Activated CD8-positive, alpha-beta T cell treated with anti-CD3 and anti-CD28 coated beads, Interleukin-2, amount 10 ng/mL, durations not matched to agents 7 days and 5 days (primary cell): ENCODE measurements at regions not wholly inside any gene's neighbourhood (a gene's known extent, or its start where the extent isn't known, plus 50 kb on each side); places are given as distances from the start of the nearest gene placed in this dataset.

Experiments used
- ATAC-seq: fragments of 150-1000 bp; cut with Tn5 transposase; one replicate; pipeline ENCODE4 v1.10.0; 2021; ENCODE audit warnings: moderate library complexity
- CTCF ChIA-PET: fragments of 350-600 bp; sonication (Branson Sonifier 250); formaldehyde crosslinking; loops from one replicate; lab custom pipeline; 2021; ENCODE audit warnings: antibody characterized with exemption; lab: Charles Lee
- POLR2A ChIA-PET: fragments of 350-600 bp; sonication (Branson Sonifier 250); formaldehyde crosslinking; loops from one replicate; lab custom pipeline; 2021; ENCODE audit warnings: antibody characterized with exemption; lab: Charles Lee
- DNase-seq: peaks from one replicate; pipeline ENCODE4 v3.0.0-alpha.2; 2020
- H3K27ac Mint-ChIP-seq: one replicate; pipeline ENCODE4 v1.8.0; 2021; ENCODE audit warnings: mild to moderate bottlenecking, mixed read lengths
- H3K27me3 Mint-ChIP-seq: one replicate; pipeline ENCODE4 v1.8.0; 2021; ENCODE audit warnings: low read depth, mixed read lengths
- H3K36me3 Mint-ChIP-seq: one replicate; pipeline ENCODE4 v1.8.0; 2021; ENCODE audit warnings: low read depth, mixed read lengths
- H3K4me1 Mint-ChIP-seq: one replicate; pipeline ENCODE4 v1.8.0; 2021; ENCODE audit warnings: low read depth, mixed read lengths
- H3K4me3 Mint-ChIP-seq: one replicate; pipeline ENCODE4 v1.8.0; 2021; ENCODE audit warnings: mild to moderate bottlenecking, mixed read lengths
- H3K9me3 Mint-ChIP-seq: one replicate; pipeline ENCODE4 v1.8.0; 2022; ENCODE audit warnings: mixed read lengths; ENCODE audit not compliant: insufficient read depth

DNA sequence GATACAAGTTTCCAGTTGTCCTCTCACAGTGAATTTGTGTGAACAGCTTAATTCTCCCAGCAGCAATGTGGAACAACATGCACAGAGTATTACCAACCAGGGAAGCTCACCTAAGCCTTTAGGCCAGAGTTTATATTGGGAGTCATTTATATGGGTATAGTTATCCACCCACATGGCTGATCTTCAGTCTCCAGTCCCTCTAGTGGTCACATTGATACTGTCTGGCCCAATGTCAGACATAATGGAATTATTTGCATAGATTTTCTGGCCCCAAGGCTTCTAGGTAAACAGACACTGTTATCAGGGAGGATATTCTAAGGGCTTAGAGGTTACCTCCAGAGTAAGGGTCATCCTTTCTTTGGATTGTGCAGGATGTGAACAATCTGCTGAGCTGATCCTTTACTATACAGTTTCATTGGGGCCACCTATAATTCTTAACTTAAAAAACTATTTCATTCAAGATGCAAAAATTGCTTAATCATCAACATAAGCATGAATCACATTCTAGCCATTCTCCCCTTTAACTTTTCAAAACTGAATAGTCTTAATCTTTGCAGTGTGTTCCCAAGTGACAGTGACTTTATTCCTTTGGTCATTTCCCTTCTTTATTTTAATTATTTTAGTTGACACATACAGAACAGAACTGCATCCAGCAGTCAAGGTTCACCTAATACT is 210.9 kb downstream of the LTN1 start:
- DNase-seq: no peak
- POLR2A ChIA-PET: no interaction called here
- Mint-ChIP-seq H3K4me3 (no peak overlapping the region), H3K27ac (no peak overlapping the region), H3K36me3 (peaks cover 12% of the 10 kb centered on the region), H3K4me1 (peaks cover under 1% of the 10 kb centered on the region), H3K27me3 (no peaks in the 10 kb centered on the region), H3K9me3 (peaks cover 11% of the 10 kb centered on the region)
- no peak for ATAC-seq
- CTCF ChIA-PET: interaction anchor here (0.5 to 1.4 kb wide), 7 partner anchors 12 to 158 kb away, joined by 3 to 6 read pairs (median 3); no protein-coding TSS in a partner anchor

DNA sequence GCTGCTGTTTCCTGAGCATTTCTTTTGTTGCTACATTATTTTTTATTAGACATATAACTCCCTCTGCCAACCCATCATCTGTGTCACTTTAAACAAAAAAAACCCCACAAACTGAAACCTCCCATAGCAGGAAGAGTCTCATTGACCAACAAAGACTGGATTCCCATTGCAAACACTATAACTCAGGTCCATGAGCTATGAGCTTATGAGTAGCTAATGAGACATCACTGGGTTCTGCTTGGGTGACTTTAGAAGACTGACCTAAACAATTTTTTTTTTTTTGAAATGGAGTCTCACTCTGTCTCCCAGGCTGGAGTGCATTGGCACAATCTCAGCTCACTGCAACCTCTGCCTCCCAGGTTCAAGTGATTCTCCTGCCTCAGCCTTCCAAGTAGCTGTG is 212.8 kb downstream of the LTN1 start:
- H3K27me3 Mint-ChIP-seq: no peaks in the 10 kb centered on the region
- no peak overlapping the region for H3K4me3 Mint-ChIP-seq
- peaks cover 5% of the 10 kb centered on the region for H3K36me3 Mint-ChIP-seq
- CTCF ChIA-PET: interaction anchor here (1.5 kb wide), 1 partner anchor 11 kb away, joined by 5 read pairs; no protein-coding TSS in a partner anchor
- peaks cover 1% of the 10 kb centered on the region for H3K4me1 Mint-ChIP-seq
- H3K27ac Mint-ChIP-seq: no peak overlapping the region
- H3K9me3 Mint-ChIP-seq: no peaks in the 10 kb centered on the region
- POLR2A ChIA-PET: interaction anchor here (0.7 kb wide), 1 partner anchor 56 kb away, joined by 3 read pairs; no protein-coding TSS in a partner anchor
- DNase-seq: no peak
- no peak for ATAC-seq

GRCh38 chr21:28776251-28776650 is 216.4 kb downstream of the LTN1 start:
- CTCF ChIA-PET: interaction anchor here (1.5 kb wide), 1 partner anchor 31 kb away, joined by 6 read pairs; no protein-coding TSS in a partner anchor
- no peak overlapping the region for H3K4me3 Mint-ChIP-seq
- POLR2A ChIA-PET: no interaction called here
- peaks cover 1% of the 10 kb centered on the region for H3K4me1 Mint-ChIP-seq
- H3K27ac Mint-ChIP-seq: no peak overlapping the region
- no peaks in the 10 kb centered on the region for H3K36me3 Mint-ChIP-seq
- no peaks in the 10 kb centered on the region for H3K9me3 Mint-ChIP-seq
- no peak for DNase-seq
- ATAC-seq: no peak
- H3K27me3 Mint-ChIP-seq: no peaks in the 10 kb centered on the region

DNA sequence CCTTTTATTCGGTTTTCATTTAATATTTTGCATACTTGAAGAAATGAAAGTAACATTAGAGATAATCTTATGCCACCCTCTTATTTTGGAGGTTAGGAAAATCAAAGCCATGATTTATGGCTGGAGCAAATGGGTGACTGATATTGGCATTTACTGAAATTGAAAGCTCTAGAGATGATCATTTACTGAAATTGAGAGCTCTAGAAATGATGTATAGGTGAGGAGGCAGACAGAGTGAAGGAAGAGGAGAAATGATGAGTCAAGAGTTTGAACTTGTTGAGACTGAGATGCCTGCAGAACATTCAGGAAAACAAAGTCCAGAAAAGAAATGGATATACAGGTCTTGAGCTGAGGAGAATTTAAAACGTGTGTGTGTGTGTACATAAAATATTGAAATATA is 217.6 kb downstream of the LTN1 start:
- Mint-ChIP-seq H3K27ac (no peak overlapping the region), H3K4me1 (peaks cover 1% of the 10 kb centered on the region), H3K9me3 (no peaks in the 10 kb centered on the region), H3K36me3 (no peaks in the 10 kb centered on the region), H3K4me3 (no peak overlapping the region), H3K27me3 (no peaks in the 10 kb centered on the region)
- ChIA-PET POLR2A (no interaction called here), CTCF (interaction anchor here (1.5 kb wide), 1 partner anchor 29 kb away, joined by 6 read pairs; no protein-coding TSS in a partner anchor)
- ATAC-seq (no peak), DNase-seq (no peak)

GRCh38 chr21:28773036-28773435 is 219.6 kb downstream of the LTN1 start:
- H3K27me3 Mint-ChIP-seq: no peaks in the 10 kb centered on the region
- H3K4me3 Mint-ChIP-seq: no peak overlapping the region
- H3K9me3 Mint-ChIP-seq: no peaks in the 10 kb centered on the region
- ChIA-PET POLR2A (no interaction called here), CTCF (interaction anchor here (0.6 to 2.2 kb wide), 2 partner anchors 28 to 116 kb away, joined by 3 to 8 read pairs; no protein-coding TSS in a partner anchor)
- peaks cover 1% of the 10 kb centered on the region for H3K4me1 Mint-ChIP-seq
- DNase-seq (no peak), ATAC-seq (no peak)
- no peak overlapping the region for H3K27ac Mint-ChIP-seq
- no peaks in the 10 kb centered on the region for H3K36me3 Mint-ChIP-seq

DNA sequence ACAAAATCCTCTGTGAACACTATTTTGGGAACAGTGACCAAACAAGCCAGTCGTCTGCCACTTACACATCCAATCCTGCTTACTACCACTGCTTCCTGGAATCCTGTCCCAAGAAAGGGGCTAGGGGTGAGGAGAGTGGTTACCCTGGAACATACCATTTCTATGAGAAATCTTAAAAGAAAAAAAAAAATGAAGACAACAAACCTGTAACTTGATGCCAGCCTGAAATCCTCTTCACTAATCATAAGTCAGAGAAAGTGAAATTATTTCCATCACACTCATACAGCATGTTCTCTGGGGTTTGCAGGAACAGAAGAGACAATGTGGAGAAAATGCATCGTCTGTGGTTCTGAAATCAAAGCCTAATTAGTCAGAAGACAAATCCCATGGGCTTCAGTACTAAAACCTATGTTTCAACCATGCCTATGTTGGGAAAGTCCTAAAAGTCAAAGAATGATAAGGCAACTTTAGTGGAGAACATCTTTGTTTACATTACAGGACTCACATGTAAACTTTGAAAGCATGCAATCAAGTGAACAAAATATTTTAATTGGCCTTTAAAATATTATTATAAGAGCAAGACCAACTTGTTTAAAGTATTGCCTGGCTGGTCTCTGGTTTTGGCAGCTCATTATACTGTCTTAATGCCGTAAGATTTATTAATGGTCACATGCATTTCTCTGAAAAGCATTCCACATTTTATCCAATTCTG is 220.7 kb downstream of the LTN1 start:
- peaks cover 2% of the 10 kb centered on the region for H3K36me3 Mint-ChIP-seq
- POLR2A ChIA-PET: no interaction called here
- ATAC-seq: no peak

GRCh38 chr21:28770867-28771661 is 221.6 kb downstream of the LTN1 start:
- Mint-ChIP-seq H3K4me3 (no peak overlapping the region), H3K27me3 (no peaks in the 10 kb centered on the region), H3K27ac (no peak overlapping the region), H3K36me3 (peaks cover 2% of the 10 kb centered on the region), H3K4me1 (no peaks in the 10 kb centered on the region), H3K9me3 (peaks cover 5% of the 10 kb centered on the region)
- ChIA-PET POLR2A (no interaction called here), CTCF (no interaction called here)
- no peak for DNase-seq
- no peak for ATAC-seq

More for the DNA sequence above, 220.7 kb downstream of the LTN1 start:
- Mint-ChIP-seq H3K9me3 (peaks cover 5% of the 10 kb centered on the region), H3K27ac (no peak overlapping the region), H3K27me3 (no peaks in the 10 kb centered on the region), H3K4me1 (peaks cover 1% of the 10 kb centered on the region), H3K4me3 (no peak overlapping the region)
- no peak for DNase-seq
- CTCF ChIA-PET: interaction anchor here (2.2 kb wide), 1 partner anchor 27 kb away, joined by 8 read pairs; no protein-coding TSS in a partner anchor

GRCh38 chr21:28769683-28770082 is 223.0 kb downstream of the LTN1 start:
- Mint-ChIP-seq H3K27ac (no peak overlapping the region), H3K9me3 (peaks cover 5% of the 10 kb centered on the region), H3K4me1 (no peaks in the 10 kb centered on the region), H3K4me3 (no peak overlapping the region), H3K27me3 (no peaks in the 10 kb centered on the region), H3K36me3 (peaks cover 7% of the 10 kb centered on the region)
- ChIA-PET POLR2A (no interaction called here), CTCF (interaction anchor here (0.7 to 1.4 kb wide), 4 partner anchors 10 to 66 kb away, joined by 3 to 9 read pairs (median 5); no protein-coding TSS in a partner anchor)
- ATAC-seq: no peak
- DNase-seq: no peak

DNA sequence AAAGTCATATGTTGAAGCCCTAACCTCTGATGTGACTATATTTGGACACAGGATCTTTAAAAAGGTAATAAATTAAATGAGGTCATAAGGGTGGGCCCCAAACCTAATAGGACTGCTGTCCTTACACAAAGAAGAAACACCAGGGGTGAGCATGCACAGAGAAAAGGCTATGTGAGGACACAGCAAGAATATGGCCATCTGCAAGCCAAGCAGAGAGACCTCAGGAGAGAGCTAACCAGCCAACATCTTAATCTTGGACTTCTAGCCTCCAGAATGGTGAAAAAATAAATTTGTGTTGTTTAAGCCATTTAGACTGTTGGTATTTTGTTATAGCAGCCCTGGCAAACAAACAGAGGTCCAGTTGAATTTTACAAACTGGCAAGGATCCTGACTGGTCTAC is 223.9 kb downstream of the LTN1 start:
- Mint-ChIP-seq H3K4me3 (no peak overlapping the region), H3K27me3 (no peaks in the 10 kb centered on the region), H3K4me1 (no peaks in the 10 kb centered on the region), H3K27ac (no peak overlapping the region), H3K36me3 (peaks cover 7% of the 10 kb centered on the region), H3K9me3 (peaks cover 5% of the 10 kb centered on the region)
- ChIA-PET CTCF (interaction anchor here (0.7 to 1.4 kb wide), 4 partner anchors 11 to 67 kb away, joined by 3 to 9 read pairs (median 5); no protein-coding TSS in a partner anchor), POLR2A (no interaction called here)
- ATAC-seq (no peak), DNase-seq (no peak)

DNA sequence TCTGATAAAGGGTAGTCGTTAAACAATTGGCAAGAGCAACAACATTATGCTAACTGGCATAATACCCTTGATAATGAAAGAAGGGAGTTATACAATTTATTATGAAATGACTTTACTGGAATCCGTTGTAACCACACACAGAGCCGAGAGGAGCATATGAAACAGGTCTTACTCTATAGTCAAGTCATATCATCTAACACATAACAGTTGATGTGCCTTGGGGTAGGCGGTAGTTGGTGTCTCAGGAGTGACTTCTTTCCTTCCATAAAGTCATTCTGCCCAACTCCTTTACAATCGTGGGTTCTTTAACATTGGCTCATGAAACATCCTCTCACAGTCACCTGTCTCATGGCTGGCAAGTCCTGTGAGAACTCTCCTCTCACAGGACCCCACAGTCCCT is 225.2 kb downstream of the LTN1 start:
- Mint-ChIP-seq H3K4me3 (no peak overlapping the region), H3K36me3 (peaks cover 7% of the 10 kb centered on the region), H3K9me3 (peaks cover 5% of the 10 kb centered on the region), H3K27me3 (no peaks in the 10 kb centered on the region), H3K4me1 (no peaks in the 10 kb centered on the region), H3K27ac (no peak overlapping the region)
- CTCF ChIA-PET: interaction anchor here (1.0 kb wide), 1 partner anchor 22 kb away, joined by 4 read pairs; no protein-coding TSS in a partner anchor
- POLR2A ChIA-PET: interaction anchor here (0.6 kb wide), 1 partner anchor 1618 kb away, joined by 3 read pairs; no protein-coding TSS in a partner anchor
- DNase-seq (no peak), ATAC-seq (no peak)

DNA sequence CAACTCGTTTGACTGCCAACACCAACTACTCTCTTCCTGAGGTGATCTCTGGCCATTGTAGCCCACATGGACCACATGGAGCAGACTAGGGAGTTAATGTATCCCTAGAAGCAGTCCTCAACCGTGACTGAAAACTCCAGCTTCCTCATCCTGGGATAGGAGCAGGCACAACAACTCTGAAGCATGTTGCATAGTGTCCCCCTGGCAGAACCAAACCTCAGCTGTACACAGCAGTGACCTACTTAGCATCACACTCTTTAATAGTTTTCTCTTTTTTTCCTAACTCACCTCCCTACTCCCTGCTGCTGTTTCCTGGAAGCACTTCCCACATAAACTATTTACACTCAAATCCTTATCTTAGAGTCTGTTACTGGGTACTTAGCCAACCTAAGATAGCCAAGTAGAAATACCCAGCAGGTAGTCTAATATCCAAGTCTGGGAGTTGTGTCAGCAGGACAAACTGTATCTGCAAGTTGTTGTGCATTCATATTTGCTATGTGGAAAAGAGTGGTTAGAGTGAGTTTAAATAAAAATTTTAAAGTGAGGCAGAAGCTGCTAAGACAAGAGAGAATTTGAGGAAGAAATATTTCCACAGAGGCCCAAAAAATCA is 228.8 kb downstream of the LTN1 start:
- no peaks in the 10 kb centered on the region for H3K4me1 Mint-ChIP-seq
- peaks cover 7% of the 10 kb centered on the region for H3K36me3 Mint-ChIP-seq
- no peaks in the 10 kb centered on the region for H3K27me3 Mint-ChIP-seq
- ATAC-seq (no peak), DNase-seq (no peak)
- no peak overlapping the region for H3K4me3 Mint-ChIP-seq
- peaks cover 5% of the 10 kb centered on the region for H3K9me3 Mint-ChIP-seq
- ChIA-PET POLR2A (no interaction called here), CTCF (interaction anchor here (0.6 to 1.9 kb wide), 3 partner anchors 18 to 176 kb away, joined by 3 to 14 read pairs (median 10); no protein-coding TSS in a partner anchor)
- H3K27ac Mint-ChIP-seq: no peak overlapping the region
